CD14-positive monocyte (primary cell): ENCODE measurements at regions not wholly inside any gene's neighbourhood (a gene's known extent, or its start where the extent isn't known, plus 50 kb on each side); places are given as distances from the start of the nearest gene placed in this dataset.

Experiments used
- DNase-seq, 3 donors: peaks; one replicate each; pipeline ENCODE4 v3.0.0-alpha.2; 2011 to 2022
- H2AFZ ChIP-seq: 2 replicates; pipeline ENCODE4 v1.6.0; 2012; ENCODE audit warnings: mild to moderate bottlenecking, low read depth, low read length, inconsistent platforms; ENCODE audit not compliant: insufficient read depth, poor library complexity, severe bottlenecking
- H3K27ac ChIP-seq, 2 donors: 1 replicate in 1 of 2; 2 replicates in 1 of 2; pipeline ENCODE4 v1.5.1; 2012 to 2013; ENCODE audit warnings: low read length in 2 of 2, control low read depth in 1 of 2, inconsistent platforms in 1 of 2, low read depth in 1 of 2, mild to moderate bottlenecking in 1 of 2
- H3K27me3 ChIP-seq, 2 donors: one replicate each; pipeline versions ENCODE4 v1.6.0 to v1.6.1; 2011 to 2013; ENCODE audit warnings: low read length in 2 of 2; ENCODE audit not compliant: control insufficient read depth in 2 of 2, insufficient read depth in 2 of 2
- H3K36me3 ChIP-seq, 2 donors: replicated peaks in 1 of 2; 1 replicate in 1 of 2; 2 replicates in 1 of 2; pipeline versions ENCODE4 v1.5.1 to v1.6.1; 2012 to 2013; ENCODE audit warnings: low read length in 2 of 2, control low read depth in 1 of 2, inconsistent platforms in 1 of 2, mild to moderate bottlenecking in 1 of 2; ENCODE audit not compliant: insufficient read depth in 2 of 2, control insufficient read depth in 1 of 2
- H3K4me1 ChIP-seq, 2 donors: 1 replicate in 1 of 2; 2 replicates in 1 of 2; pipeline versions ENCODE4 v1.5.1 to v1.6.1; 2012 to 2013; ENCODE audit warnings: low read length in 2 of 2, control low read depth in 1 of 2, inconsistent platforms in 1 of 2, mild to moderate bottlenecking in 1 of 2, moderate library complexity in 1 of 2; ENCODE audit not compliant: insufficient read depth in 2 of 2, control insufficient read depth in 1 of 2
- H3K4me2 ChIP-seq: replicated peaks from 2 replicates; pipeline ENCODE3; 2012; ENCODE audit warnings: low read length, moderate library complexity, mild to moderate bottlenecking; ENCODE audit not compliant: poor library complexity, severe bottlenecking; ENCODE audit errors: extremely low read depth
- H3K4me3 ChIP-seq, 3 experiments: fragments of 200-600 bp in 1 of 3; sonication (generic) in 1 of 3; replicated peaks in 1 of 3; 1 replicate in 2 of 3; 2 replicates in 1 of 3; pipeline ENCODE4 v1.5.1; 2011 to 2013; ENCODE audit warnings: low read length in 3 of 3, mild to moderate bottlenecking in 3 of 3, control low read depth in 2 of 3, low read depth in 2 of 3, inconsistent platforms in 1 of 3, moderate library complexity in 1 of 3
- H3K79me2 ChIP-seq: 2 replicates; pipeline ENCODE4 v1.6.0; 2012; ENCODE audit warnings: mild to moderate bottlenecking, control low read depth, inconsistent platforms, low read length, moderate library complexity; ENCODE audit not compliant: insufficient read depth
- H3K9ac ChIP-seq: 2 replicates; pipeline ENCODE4 v1.6.0; 2017; ENCODE audit warnings: low read length, mild to moderate bottlenecking; ENCODE audit not compliant: insufficient read depth, poor library complexity, severe bottlenecking
- H3K9me3 ChIP-seq, 2 donors: replicated peaks in 1 of 2; 1 replicate in 1 of 2; 2 replicates in 1 of 2; pipeline versions ENCODE4 v1.5.1 to v1.6.1; 2012 to 2013; ENCODE audit warnings: low read length in 2 of 2, control low read depth in 1 of 2; ENCODE audit not compliant: control insufficient read depth in 1 of 2, insufficient read depth in 1 of 2
- H4K20me1 ChIP-seq: 2 replicates; pipeline ENCODE4 v1.6.0; 2012; ENCODE audit warnings: mild to moderate bottlenecking, low read length, control low read depth, moderate library complexity; ENCODE audit not compliant: insufficient read depth
- H3K27ac Mint-ChIP-seq, 7 donors: one replicate each; pipeline ENCODE4 v1.8.0; 2020; ENCODE audit warnings: mild to moderate bottlenecking in 7 of 7, mixed read lengths in 7 of 7, moderate library complexity in 6 of 7, inconsistent platforms in 2 of 7
- H3K27me3 Mint-ChIP-seq, 3 donors: one replicate each; pipeline ENCODE4 v1.8.0; 2021 to 2022; ENCODE audit warnings: low read depth in 3 of 3, mild to moderate bottlenecking in 3 of 3, mixed read lengths in 3 of 3, moderate library complexity in 3 of 3, inconsistent platforms in 1 of 3
- H3K36me3 Mint-ChIP-seq, 2 donors: one replicate each; pipeline ENCODE4 v1.8.0; 2020; ENCODE audit warnings: mixed read lengths in 2 of 2, inconsistent platforms in 1 of 2, mild to moderate bottlenecking in 1 of 2
- H3K4me1 Mint-ChIP-seq: one replicate; pipeline ENCODE4 v1.8.0; 2020; ENCODE audit warnings: mild to moderate bottlenecking, mixed read lengths
- H3K4me3 Mint-ChIP-seq, 2 donors: one replicate each; pipeline ENCODE4 v1.8.0; 2020; ENCODE audit warnings: mild to moderate bottlenecking in 2 of 2, mixed read lengths in 2 of 2, moderate library complexity in 1 of 2
- H3K9me3 Mint-ChIP-seq, 7 donors: one replicate each; pipeline ENCODE4 v1.8.0; 2020 to 2022; ENCODE audit warnings: mixed read lengths in 7 of 7, mild to moderate bottlenecking in 6 of 7, moderate library complexity in 6 of 7, inconsistent platforms in 2 of 7
- WGBS: methylation state at CpG from one replicate; pipeline ENCODE4 v1.1.5; 2013; ENCODE audit warnings: missing lambda C conversion rate; ENCODE audit not compliant: insufficient coverage; 5-methylcytosine and 5-hydroxymethylcytosine counted together
- intact Hi-C, 2 donors: fragments of 100-400 bp; cut with micrococcal nuclease; formaldehyde crosslinking; loops; one replicate each; pipeline versions ENCODE4 v1.15.0 to v1.15.1; 2023
- TF ChIP-seq, protein P1 (sequence below): fragments of 200-600 bp; IDR thresholded peaks from one replicate; pipeline ENCODE4 v1.8.0; 2022; ENCODE audit warnings: antibody characterized with exemption, mild to moderate bottlenecking

DNA sequence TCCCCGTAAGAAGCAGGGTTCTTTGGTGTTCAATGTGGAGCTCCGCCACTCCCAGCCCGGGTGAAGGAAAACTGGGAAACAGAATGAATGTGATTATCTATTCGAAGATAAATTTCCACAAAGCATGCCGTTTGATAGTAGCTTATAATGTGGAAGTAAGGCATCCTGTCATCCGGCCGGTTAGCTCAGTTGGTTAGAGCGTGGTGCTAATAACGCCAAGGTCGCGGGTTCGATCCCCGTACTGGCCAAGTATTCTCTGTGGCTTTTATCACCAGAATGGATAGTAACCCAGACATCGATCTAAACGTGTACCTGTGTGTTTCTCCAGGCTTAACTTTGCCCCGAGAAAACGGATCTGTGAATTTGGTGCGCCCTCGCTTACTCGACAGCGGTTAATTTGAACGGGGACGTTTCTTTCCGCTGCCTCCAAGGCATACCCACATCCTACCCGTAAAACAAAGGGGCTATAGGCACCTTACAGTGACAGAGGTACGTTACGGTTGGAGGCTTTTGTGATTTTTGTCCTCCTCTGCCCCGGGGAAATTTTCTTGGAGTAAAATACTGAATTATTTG is 215.2 kb upstream of the ZNF184 start:
- WGBS = 0% methylated on average over 20 of the region's 28 CpGs
- peaks cover 18% of the 10 kb centered on the region for H3K4me1 Mint-ChIP-seq
- Histone ChIP-seq H3K4me1 (peaks cover 13 to 15% of the 10 kb centered on the region in 2 donors), H3K27ac (no peak overlapping the region), H3K4me2 (peak overlapping the region; percentile 86), H4K20me1 (no peaks in the 10 kb centered on the region), H3K9ac (peak overlapping the region; percentile 45), H3K9me3 (peaks cover 0 to 5% of the 10 kb centered on the region in 2 donors), H3K79me2 (no peaks in the 10 kb centered on the region), H3K27me3 (peaks cover 2 to 57% of the 10 kb centered on the region in 2 donors), H2AFZ (peak overlapping the region; percentile 78), H3K36me3 (no peaks in the 10 kb centered on the region), H3K4me3 (peak overlapping the region; percentile 31 to 80 (median 47))
- H3K9me3 Mint-ChIP-seq = peaks cover 0 to 18% (median 7%) of the 10 kb centered on the region in 7 donors
- peak overlapping the region; percentile 93 to 95 for H3K4me3 Mint-ChIP-seq
- intact Hi-C loops = loop anchor here in 1 of 2 donors (5.0 to 10.0 kb wide), 3 partner anchors 207 to 523 kb away; a partner anchor contains a TSS
- H3K27me3 Mint-ChIP-seq = peaks cover 48 to 72% (median 53%) of the 10 kb centered on the region in 3 donors
- DNase-seq = peak; percentile 46 to 71 (median 66)
- TF ChIP-seq, protein P1, sequence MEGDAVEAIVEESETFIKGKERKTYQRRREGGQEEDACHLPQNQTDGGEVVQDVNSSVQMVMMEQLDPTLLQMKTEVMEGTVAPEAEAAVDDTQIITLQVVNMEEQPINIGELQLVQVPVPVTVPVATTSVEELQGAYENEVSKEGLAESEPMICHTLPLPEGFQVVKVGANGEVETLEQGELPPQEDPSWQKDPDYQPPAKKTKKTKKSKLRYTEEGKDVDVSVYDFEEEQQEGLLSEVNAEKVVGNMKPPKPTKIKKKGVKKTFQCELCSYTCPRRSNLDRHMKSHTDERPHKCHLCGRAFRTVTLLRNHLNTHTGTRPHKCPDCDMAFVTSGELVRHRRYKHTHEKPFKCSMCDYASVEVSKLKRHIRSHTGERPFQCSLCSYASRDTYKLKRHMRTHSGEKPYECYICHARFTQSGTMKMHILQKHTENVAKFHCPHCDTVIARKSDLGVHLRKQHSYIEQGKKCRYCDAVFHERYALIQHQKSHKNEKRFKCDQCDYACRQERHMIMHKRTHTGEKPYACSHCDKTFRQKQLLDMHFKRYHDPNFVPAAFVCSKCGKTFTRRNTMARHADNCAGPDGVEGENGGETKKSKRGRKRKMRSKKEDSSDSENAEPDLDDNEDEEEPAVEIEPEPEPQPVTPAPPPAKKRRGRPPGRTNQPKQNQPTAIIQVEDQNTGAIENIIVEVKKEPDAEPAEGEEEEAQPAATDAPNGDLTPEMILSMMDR = no peak
- peak overlapping the region in 1 of 7 donors; percentile 42 for H3K27ac Mint-ChIP-seq
- H3K36me3 Mint-ChIP-seq = peaks cover 0 to 2% of the 10 kb centered on the region in 2 donors

DNA sequence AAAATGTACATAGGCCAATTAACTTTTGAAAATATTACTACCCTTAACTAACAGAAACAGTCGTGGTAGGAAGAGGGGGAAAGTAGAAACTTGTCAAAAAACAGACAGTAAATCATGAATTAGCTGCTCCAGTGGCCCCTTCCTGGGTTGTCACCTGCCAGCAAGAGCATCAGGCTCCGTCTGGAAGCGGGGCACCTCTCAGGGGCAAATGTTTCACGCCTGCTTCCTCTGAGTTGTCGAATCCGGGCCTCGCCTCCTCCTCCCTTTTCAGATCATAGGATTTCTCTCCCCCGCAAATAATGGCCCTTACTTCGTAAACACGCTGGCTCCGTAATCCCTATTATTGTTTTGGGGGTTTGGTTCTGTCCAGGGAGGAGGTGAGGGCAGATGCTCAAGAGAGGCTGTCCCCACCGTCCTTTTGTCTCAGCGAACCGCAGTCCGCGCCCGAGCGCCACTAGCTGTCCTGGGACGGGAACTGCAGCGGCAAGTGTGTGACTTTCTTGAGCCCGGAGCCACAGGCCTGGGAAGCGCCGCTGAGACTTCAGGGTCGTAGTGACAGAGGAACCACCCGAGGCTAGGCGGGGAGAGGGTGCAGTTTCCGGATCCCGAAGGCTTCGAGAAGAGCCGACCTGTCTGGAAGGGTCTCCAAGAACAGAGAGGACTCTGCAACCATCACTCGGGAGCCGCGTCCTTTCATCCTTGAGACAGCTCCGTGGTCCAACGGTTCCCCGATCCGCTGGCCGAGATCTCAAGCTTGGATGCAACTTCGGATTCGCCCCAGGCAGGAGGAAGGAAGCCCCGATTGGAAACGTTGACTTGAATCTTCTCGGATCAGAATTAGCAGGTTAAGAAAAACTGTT is 214.5 kb upstream of the ZNF184 start:
- intact Hi-C loops = loop anchor here in 1 of 2 donors (5.0 to 10.0 kb wide), 3 partner anchors 207 to 523 kb away; a partner anchor contains a TSS
- H3K27me3 Mint-ChIP-seq = peaks cover 54 to 73% (median 58%) of the 10 kb centered on the region in 3 donors
- TF ChIP-seq, protein P1 = peak; percentile 72
- Histone ChIP-seq H3K36me3 (no peaks in the 10 kb centered on the region), H3K9ac (peak overlapping the region; percentile 45), H4K20me1 (no peaks in the 10 kb centered on the region), H3K4me3 (peak overlapping the region; percentile 31 to 80 (median 47)), H3K27ac (no peak overlapping the region), H3K9me3 (peaks cover 0 to 8% of the 10 kb centered on the region in 2 donors), H3K79me2 (no peaks in the 10 kb centered on the region), H3K27me3 (peaks cover 8 to 64% of the 10 kb centered on the region in 2 donors), H2AFZ (peak overlapping the region; percentile 78), H3K4me1 (peaks cover 13 to 15% of the 10 kb centered on the region in 2 donors), H3K4me2 (peak overlapping the region; percentile 86)
- H3K9me3 Mint-ChIP-seq = peaks cover 0 to 18% (median 7%) of the 10 kb centered on the region in 7 donors
- DNase-seq = peak; percentile 51 to 62 (median 57)
- H3K4me3 Mint-ChIP-seq = peak overlapping the region; percentile 93 to 95
- H3K4me1 Mint-ChIP-seq = peaks cover 18% of the 10 kb centered on the region
- H3K27ac Mint-ChIP-seq = peak overlapping the region in 2 of 7 donors; percentile 20 to 42
- WGBS = under 1% methylated on average over 36 of the region's 43 CpGs
- H3K36me3 Mint-ChIP-seq = peaks cover 0 to 2% of the 10 kb centered on the region in 2 donors
